GM12878 (cell line): ENCODE measurements at regions not wholly inside any gene's neighbourhood (a gene's known extent, or its start where the extent isn't known, plus 50 kb on each side); places are given as distances from the start of the nearest gene placed in this dataset.

Experiments used
- ATAC-seq: fragments of 200-7000 bp; cut with Tn5 transposase; 3 replicates; pipeline ENCODE4 v1.9.1; 2020; ENCODE audit warnings: mild to moderate bottlenecking, moderate library complexity
- BruUV-seq: library from RNA; stranded (reverse); fragments of 400-500 nt; replicated peaks from 2 replicates; lab custom pipeline; 2021; lab: Mats Ljungman, UMichigan
- CTCF ChIA-PET: fragments of 300-600 bp; sonication (Branson Sonifier 250); formaldehyde crosslinking; extraction: SDS; loops from one replicate; lab custom pipeline; 2021; ENCODE audit warnings: inconsistent platforms; lab: Yijun Ruan, JAX
- POLR2A ChIA-PET: fragments of 350-600 bp; formaldehyde crosslinking; extraction: SDS; loops from one replicate; lab custom pipeline; 2021; ENCODE audit warnings: inconsistent platforms; lab: Charles Lee
- RAD21 ChIA-PET: fragments of 300-600 bp; sonication (Branson Sonifier 250); formaldehyde crosslinking; loops from one replicate; lab custom pipeline; 2023; ENCODE audit warnings: antibody characterized with exemption; ENCODE audit not compliant: unreplicated experiment; lab: Charles Lee
- SMC1A ChIA-PET: fragments of 300-600 bp; sonication (Branson Sonifier 250); formaldehyde crosslinking; loops from one replicate; lab custom pipeline; 2023; ENCODE audit not compliant: unreplicated experiment, uncharacterized antibody; lab: Charles Lee
- DNase-seq: peaks from one replicate; pipeline ENCODE4 v3.0.0-alpha.2; 2011; ENCODE audit warnings: low read depth, low spot score
- FAIRE-seq: peaks from 3 replicates; lab custom pipeline; 2011; peaks lifted over from hg19 to GRCh38; lab: Jason Lieb, UNC
- H2AFZ ChIP-seq: 2 replicates; pipeline ENCODE4 v1.6.0; 2011; ENCODE audit warnings: low read depth, low read length, control low read depth; ENCODE audit not compliant: control insufficient read depth
- H3K27ac ChIP-seq: 2 replicates; pipeline ENCODE4 v1.5.1; 2011; ENCODE audit warnings: control low read depth; ENCODE audit not compliant: control insufficient read depth, insufficient read depth
- H3K27me3 ChIP-seq, 2 experiments: replicated peaks in 1 of 2; 2 replicates each; pipeline versions ENCODE4 v1.6.0 to v1.6.1; 2011; ENCODE audit warnings: low read length in 1 of 2; ENCODE audit not compliant: control insufficient read depth in 2 of 2, insufficient read depth in 2 of 2
- H3K36me3 ChIP-seq, 2 experiments: 2 replicates each; pipeline ENCODE4 v1.5.1; 2011; ENCODE audit warnings: low read length in 1 of 2; ENCODE audit not compliant: control insufficient read depth in 2 of 2, insufficient read depth in 2 of 2
- H3K4me1 ChIP-seq: 2 replicates; pipeline ENCODE4 v1.6.1; 2011; ENCODE audit warnings: mild to moderate bottlenecking, low read length, moderate library complexity, mixed read lengths; ENCODE audit not compliant: control insufficient read depth, insufficient read depth
- H3K4me2 ChIP-seq: 2 replicates; pipeline ENCODE4 v1.6.0; 2011; ENCODE audit warnings: control low read depth; ENCODE audit not compliant: control insufficient read depth, insufficient read depth
- H3K4me3 ChIP-seq: fragments of 200-600 bp; sonication (generic); 2 replicates; pipeline ENCODE4 v1.5.1; 2016
- H3K79me2 ChIP-seq: 2 replicates; pipeline ENCODE4 v1.6.0; 2011; ENCODE audit warnings: low read length; ENCODE audit not compliant: control insufficient read depth, insufficient read depth
- H3K9ac ChIP-seq: 2 replicates; pipeline ENCODE4 v1.8.0; 2011; ENCODE audit warnings: low read length, control low read depth, mixed read lengths; ENCODE audit not compliant: control insufficient read depth, insufficient read depth
- H3K9me3 ChIP-seq: replicated peaks from 3 replicates; pipeline ENCODE4 v1.5.1; 2011; ENCODE audit warnings: mild to moderate bottlenecking, low read length; ENCODE audit not compliant: control insufficient read depth, insufficient read depth
- H4K20me1 ChIP-seq: 2 replicates; pipeline ENCODE4 v1.6.0; 2011; ENCODE audit not compliant: control insufficient read depth, insufficient read depth
- EED ChIP-seq: sonication (generic); IDR thresholded peaks from 2 replicates; pipeline ENCODE4 v1.6.1; 2016; ENCODE audit warnings: antibody characterized with exemption, low read depth
- HCFC1 ChIP-seq: fragments of 150-350 bp; IDR thresholded peaks from 2 replicates; pipeline ENCODE4 v1.6.1; 2014; ENCODE audit warnings: low read length
- NR2C2 ChIP-seq: IDR thresholded peaks from 2 replicates; pipeline ENCODE4 v1.6.1; 2011; ENCODE audit warnings: borderline replicate concordance, low read depth; ENCODE audit not compliant: control insufficient read depth, insufficient read length
- RUNX3 ChIP-seq: IDR thresholded peaks from 2 replicates; pipeline ENCODE4 v1.6.1; 2012; ENCODE audit warnings: low read length, inconsistent platforms
- ZNF274 ChIP-seq: IDR thresholded peaks from one replicate; pipeline ENCODE4 v1.8.0; 2011; ENCODE audit not compliant: insufficient read length, insufficient read depth
- WGBS: methylation state at CpG from one replicate; pipeline ENCODE4 v1.1.6; 2016; ENCODE audit warnings: low lambda C conversion rate; ENCODE audit not compliant: insufficient replicate concordance, insufficient coverage; ENCODE audit errors: missing lambda C conversion rate; 5-methylcytosine and 5-hydroxymethylcytosine counted together
- in situ Hi-C: fragments of 300-500 bp; cut with MboI; formaldehyde crosslinking; loops from 9 replicates; pipeline ENCODE4 v1.14.3; 2018; ENCODE audit warnings: mixed read lengths
- intact Hi-C: fragments of 100-400 bp; cut with micrococcal nuclease; formaldehyde crosslinking; loops from one replicate; pipeline ENCODE4 v1.14.2; 2022; ENCODE audit not compliant: unreplicated experiment

GRCh38 chr3:30075514-30075913 lies 530.9 kb upstream of the TGFBR2 start:
- H4K20me1 ChIP-seq, result no peaks in the 10 kb centered on the region
- H3K79me2 ChIP-seq, result no peaks in the 10 kb centered on the region
- no peak overlapping the region for H3K9ac ChIP-seq
- CTCF ChIA-PET, result no interaction called here
- no peak for TF ChIP-seq ZNF274
- H3K4me3 ChIP-seq, result no peak overlapping the region
- DNase-seq (no peak), FAIRE-seq (no peak), ATAC-seq (no peak)
- BruUV-seq, result no TSS peak
- in situ Hi-C loops, result no loop called here
- H3K27ac ChIP-seq, result no peak overlapping the region
- no peaks in the 10 kb centered on the region for H3K9me3 ChIP-seq
- WGBS, result 0% methylated on average over 2 of the region's 2 CpGs
- no peaks in the 10 kb centered on the region for H3K4me1 ChIP-seq
- no peaks in the 10 kb centered on the region for H3K36me3 ChIP-seq
- H3K27me3 ChIP-seq, result no peaks in the 10 kb centered on the region
- RAD21 ChIA-PET, result no interaction called here
- H2AFZ ChIP-seq, result no peak overlapping the region
- intact Hi-C loops, result no loop called here
- H3K4me2 ChIP-seq, result no peak overlapping the region
- SMC1A ChIA-PET, result no interaction called here
- POLR2A ChIA-PET, result no interaction called here

DNA sequence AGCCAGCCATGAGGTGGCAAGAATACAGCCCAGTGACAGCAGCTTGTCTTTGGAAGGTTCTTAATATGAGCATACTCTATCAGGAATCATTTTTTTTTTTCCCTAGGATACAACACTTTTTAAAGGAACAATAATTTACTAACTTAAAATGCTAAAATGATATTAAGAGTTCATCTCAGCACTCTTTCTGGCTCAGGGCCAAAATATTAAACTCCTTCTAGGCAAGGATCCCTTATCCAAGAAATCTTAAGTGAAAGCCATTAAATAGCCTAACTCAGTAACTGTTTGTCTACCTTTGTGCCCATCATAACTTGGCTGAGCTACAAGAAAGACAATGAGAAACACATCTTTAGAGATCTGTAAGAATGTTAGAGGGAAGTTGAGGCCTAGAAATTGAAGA lies 529.5 kb upstream of the TGFBR2 start:
- intact Hi-C loops, result no loop called here
- Histone ChIP-seq H3K36me3 (no peaks in the 10 kb centered on the region), H3K9me3 (no peaks in the 10 kb centered on the region), H3K27ac (no peak overlapping the region), H2AFZ (no peak overlapping the region), H4K20me1 (no peaks in the 10 kb centered on the region)
- ChIA-PET SMC1A (no interaction called here), RAD21 (no interaction called here), CTCF (interaction anchor here (1.2 kb wide), 1 partner anchor 63 kb away, joined by 5 read pairs; no protein-coding TSS in a partner anchor)
- no peak for FAIRE-seq
- TF ChIP-seq EED (no peak), NR2C2 (no peak), HCFC1 (no peak), RUNX3 (no peak)
- TF ChIP-seq, all 136 proteins: peak for 0
- BruUV-seq, result no TSS peak
- in situ Hi-C loops, result no loop called here
- H3K9ac ChIP-seq, result no peak overlapping the region
- H3K79me2 ChIP-seq, result no peaks in the 10 kb centered on the region
- POLR2A ChIA-PET, result no interaction called here
- no peak for ATAC-seq
- no peak for DNase-seq
- H3K27me3 ChIP-seq, result no peaks in the 10 kb centered on the region
- H3K4me1 ChIP-seq, result no peaks in the 10 kb centered on the region
- no peak overlapping the region for H3K4me2 ChIP-seq
- no peak overlapping the region for H3K4me3 ChIP-seq
